ENCODE measurements at regions not wholly inside any gene's neighbourhood (a gene's known extent, or its start where the extent isn't known, plus 50 kb on each side); places are given as distances from the start of the nearest gene placed in this dataset.

- no peaks in the 10 kb centered on the region for H3K9me3 ChIP-seq
- no peak for TF ChIP-seq JUN (IDR thresholded peaks at IDR 0.05)
- no peak for TF ChIP-seq NR3C1 (IDR thresholded peaks at IDR 0.05)
- no peak for TF ChIP-seq BHLHE40 (IDR thresholded peaks at IDR 0.05; ENCODE audit: low read depth, low read length)
- no peak for TF ChIP-seq FOSL2 (IDR thresholded peaks at IDR 0.05)
- no peak for TF ChIP-seq FOSL2 (CRISPR knock-in tag; IDR thresholded peaks at IDR 0.05)
- no peak for TF ChIP-seq RNF2 (IDR thresholded peaks at IDR 0.05; ENCODE audit: borderline replicate concordance, low read depth)
- TF ChIP-seq FOSB (CRISPR knock-in tag; IDR thresholded peaks at IDR 0.05): no peak
- TF ChIP-seq ZC3H11A (IDR thresholded peaks at IDR 0.05): no peak
- no peak for TF ChIP-seq BCL3 (IDR thresholded peaks at IDR 0.05)
- no peak for TF ChIP-seq EHMT2 (IDR thresholded peaks at IDR 0.05; ENCODE audit: low read depth)
- TF ChIP-seq ELK1 (IDR thresholded peaks at IDR 0.05; ENCODE audit: low read depth, low read length): no peak
- TF ChIP-seq HMGXB4 (CRISPR knock-in tag; IDR thresholded peaks at IDR 0.05; ENCODE audit: borderline replicate concordance): no peak
- TF ChIP-seq CHD4 (IDR thresholded peaks at IDR 0.05; ENCODE audit: borderline replicate concordance): no peak
- no peak for TF ChIP-seq KDM5A (IDR thresholded peaks at IDR 0.05)
- ChIA-PET CTCF (no interaction called here), POLR2A (no interaction called here)
- H3K27ac ChIP-seq: no peak overlapping the region
- no peak overlapping the region for H3K4me2 ChIP-seq
- H3K4me1 ChIP-seq: no peaks in the 10 kb centered on the region
- ATAC-seq (no peak), DNase-seq (ENCODE audit: low read depth in 1 of 2, low spot score in 1 of 2) (no peak), FAIRE-seq (no peak)
- H3K4me3 ChIP-seq: no peak overlapping the region
- 47% methylated on average over 4 of the region's 4 CpGs for WGBS (ENCODE audit: missing lambda C conversion rate)
Measured at GRCh38 chr5:4777435-4777834, 362.7 kb upstream of the ADAMTS16 start.

- no peak for TF ChIP-seq HDAC2 (IDR thresholded peaks at IDR 0.05)
- no peak for TF ChIP-seq USF2 (IDR thresholded peaks at IDR 0.05)
- TF ChIP-seq ESRRA (IDR thresholded peaks at IDR 0.05; ENCODE audit: borderline replicate concordance, low read length): no peak
- ATAC-seq (no peak), FAIRE-seq (no peak), DNase-seq (ENCODE audit: low read depth in 1 of 2, low spot score in 1 of 2) (no peak)
- no peak overlapping the region for H3K4me3 ChIP-seq
- H3K27ac ChIP-seq: no peak overlapping the region
- peaks cover 3% of the 10 kb centered on the region; the same call in 2 of the 3 replicates for H3K9me3 ChIP-seq
- POLR2A ChIA-PET: no interaction called here
- no peaks in the 10 kb centered on the region for H3K4me1 ChIP-seq
- WGBS (ENCODE audit: missing lambda C conversion rate): 15% methylated on average over 4 of the region's 4 CpGs
- CTCF ChIA-PET: no interaction called here
- H3K4me2 ChIP-seq: no peak overlapping the region
Measured at GRCh38 chr5:4780633-4781032, 359.5 kb upstream of the ADAMTS16 start.

- WGBS (ENCODE audit: missing lambda C conversion rate): 9% methylated on average over 6 of the region's 6 CpGs
- Histone ChIP-seq H3K27ac (no peak overlapping the region), H3K4me1 (no peaks in the 10 kb centered on the region), H3K9me3 (peaks cover 5% of the 10 kb centered on the region; the same call in 2 of the 3 replicates), H3K4me2 (no peak overlapping the region), H3K4me3 (no peak overlapping the region)
- no peak for FAIRE-seq
- ChIA-PET CTCF (no interaction called here), POLR2A (no interaction called here)
- ATAC-seq: no peak
- no peak for DNase-seq (ENCODE audit: low read depth in 1 of 2, low spot score in 1 of 2)
- TF ChIP-seq RNF2 (IDR thresholded peaks at IDR 0.05; ENCODE audit: borderline replicate concordance, low read depth) (no peak), ZFP36 (IDR thresholded peaks at IDR 0.05; ENCODE audit: borderline replicate concordance, partially characterized antibody) (no peak), NR3C1 (IDR thresholded peaks at IDR 0.05) (no peak), NPAS2 (CRISPR knock-in tag; IDR thresholded peaks at IDR 0.05; ENCODE audit: borderline replicate concordance) (no peak), PBX3 (IDR thresholded peaks at IDR 0.05) (no peak), JUN (IDR thresholded peaks at IDR 0.05) (no peak), CEBPB (IDR thresholded peaks at IDR 0.05) (no peak), ELK1 (IDR thresholded peaks at IDR 0.05; ENCODE audit: low read depth, low read length) (no peak), SREBF2 (IDR thresholded peaks at IDR 0.05) (no peak), CHD2 (IDR thresholded peaks at IDR 0.05; ENCODE audit: low read length, partially characterized antibody) (no peak), BHLHE40 (IDR thresholded peaks at IDR 0.05; ENCODE audit: low read depth, low read length) (no peak), RAD21 (conservative IDR thresholded peaks at IDR 0.05 in 1 of 2, IDR thresholded peaks at IDR 0.05 in 1 of 2) (no peak), HOXA7 (CRISPR knock-in tag; IDR thresholded peaks at IDR 0.05) (no peak), MAX (IDR thresholded peaks at IDR 0.05) (no peak), JUNB (IDR thresholded peaks at IDR 0.05) (no peak)
Measured at GRCh38 chr5:4781299-4781698, 358.8 kb upstream of the ADAMTS16 start.
